Naive B cell (primary cell): ENCODE measurements at regions not wholly inside any gene's neighbourhood (a gene's known extent, or its start where the extent isn't known, plus 50 kb on each side); places are given as distances from the start of the nearest gene placed in this dataset.

Experiments
- ATAC-seq, 2 donors: fragments of 150-1000 bp; cut with Tn5 transposase; 2 replicates each; pipeline ENCODE4 v1.10.0; 2021; ENCODE audit warnings: low read depth in 2 of 2, mild to moderate bottlenecking in 2 of 2, moderate library complexity in 2 of 2
- DNase-seq: peaks from one replicate; pipeline ENCODE4 v3.0.0; 2022
- H3K27ac Mint-ChIP-seq, 6 donors: one replicate each; pipeline ENCODE4 v1.8.0; 2020 to 2022; ENCODE audit warnings: mild to moderate bottlenecking in 6 of 6, mixed read lengths in 6 of 6, moderate library complexity in 5 of 6, inconsistent platforms in 2 of 6
- H3K27me3 Mint-ChIP-seq, 3 donors: one replicate each; pipeline ENCODE4 v1.8.0; 2021 to 2022; ENCODE audit warnings: mixed read lengths in 3 of 3, mild to moderate bottlenecking in 1 of 3
- H3K36me3 Mint-ChIP-seq, 2 donors: one replicate each; pipeline ENCODE4 v1.8.0; 2020 to 2022; ENCODE audit warnings: mixed read lengths in 2 of 2, inconsistent platforms in 1 of 2, mild to moderate bottlenecking in 1 of 2
- H3K4me1 Mint-ChIP-seq, 3 donors: one replicate each; pipeline ENCODE4 v1.8.0; 2020 to 2022; ENCODE audit warnings: mixed read lengths in 3 of 3, inconsistent platforms in 1 of 3, mild to moderate bottlenecking in 1 of 3, moderate library complexity in 1 of 3
- H3K4me3 Mint-ChIP-seq, 8 donors: one replicate each; pipeline ENCODE4 v1.8.0; 2020 to 2022; ENCODE audit warnings: mild to moderate bottlenecking in 8 of 8, mixed read lengths in 8 of 8, moderate library complexity in 8 of 8, inconsistent platforms in 2 of 8
- H3K9me3 Mint-ChIP-seq, 7 donors: one replicate each; pipeline ENCODE4 v1.8.0; 2020 to 2022; ENCODE audit warnings: mixed read lengths in 7 of 7, mild to moderate bottlenecking in 5 of 7, inconsistent platforms in 2 of 7, moderate library complexity in 1 of 7

DNA sequence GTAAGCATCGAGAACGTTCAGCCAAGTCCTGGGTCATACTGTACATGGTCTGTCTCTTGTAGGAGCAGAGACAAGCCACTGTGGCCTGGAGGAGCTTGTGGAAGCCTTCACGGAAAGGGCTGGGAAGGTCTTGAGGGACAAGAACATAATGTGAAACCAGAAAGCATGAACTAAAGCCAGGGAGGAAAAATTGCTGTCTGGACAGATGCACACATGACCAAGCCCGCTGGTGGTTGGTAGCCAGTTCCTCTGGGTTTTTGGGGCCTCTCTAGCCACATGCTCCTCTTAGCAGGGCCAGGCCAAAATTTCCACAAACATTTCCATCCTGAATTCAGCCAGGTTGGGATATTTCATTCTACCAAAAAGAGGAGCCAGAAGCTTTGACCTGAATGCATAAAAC is 196.2 kb upstream of the SIX2 start:
- H3K27ac Mint-ChIP-seq, result no peak overlapping the region
- peaks cover 0 to 19% (median 14%) of the 10 kb centered on the region in 7 donors for H3K9me3 Mint-ChIP-seq
- DNase-seq, result no peak
- no peak overlapping the region for H3K4me3 Mint-ChIP-seq
- peaks cover 0 to 11% (median 6%) of the 10 kb centered on the region in 3 donors for H3K27me3 Mint-ChIP-seq
- H3K4me1 Mint-ChIP-seq, result no peaks in the 10 kb centered on the region
- peaks cover 0 to 14% of the 10 kb centered on the region in 2 donors for H3K36me3 Mint-ChIP-seq
- no peak for ATAC-seq

DNA sequence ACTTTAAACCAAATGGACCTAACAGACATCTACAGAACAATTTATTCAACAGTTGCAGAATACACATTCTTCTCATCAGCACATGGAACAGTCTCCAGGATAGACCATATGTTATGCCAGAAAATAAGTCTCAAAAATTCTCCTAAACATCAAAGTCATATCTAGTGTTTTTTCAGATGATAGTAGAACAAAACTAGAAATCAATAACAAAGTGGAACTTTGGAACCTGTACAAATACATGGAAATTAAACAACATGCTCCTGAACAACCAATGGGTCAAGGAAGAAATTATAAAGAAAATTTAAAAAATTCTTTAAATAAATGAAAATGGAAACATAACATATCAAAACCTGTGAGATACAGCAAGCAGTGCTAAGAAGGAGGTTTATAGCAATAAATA is 194.1 kb upstream of the SIX2 start:
- Mint-ChIP-seq H3K27ac (peak overlapping the region in 1 of 6 donors; percentile 17), H3K27me3 (peaks cover 0 to 13% (median 6%) of the 10 kb centered on the region in 3 donors), H3K4me1 (no peaks in the 10 kb centered on the region), H3K4me3 (no peak overlapping the region), H3K36me3 (peaks cover 0 to 14% of the 10 kb centered on the region in 2 donors), H3K9me3 (peaks cover 0 to 21% (median 14%) of the 10 kb centered on the region in 7 donors)
- ATAC-seq (no peak), DNase-seq (no peak)

- ATAC-seq, result no peak
- no peak overlapping the region for H3K27ac Mint-ChIP-seq
- peaks cover 0 to 21% (median 14%) of the 10 kb centered on the region in 7 donors for H3K9me3 Mint-ChIP-seq
- peaks cover 0 to 14% of the 10 kb centered on the region in 2 donors for H3K36me3 Mint-ChIP-seq
- no peaks in the 10 kb centered on the region for H3K4me1 Mint-ChIP-seq
- H3K4me3 Mint-ChIP-seq, result no peak overlapping the region
- DNase-seq, result no peak
- H3K27me3 Mint-ChIP-seq, result peaks cover 5 to 15% (median 6%) of the 10 kb centered on the region in 3 donors
These were observed 190.7 kb upstream of the SIX2 start for GRCh38 chr2:45199973-45200372.

DNA sequence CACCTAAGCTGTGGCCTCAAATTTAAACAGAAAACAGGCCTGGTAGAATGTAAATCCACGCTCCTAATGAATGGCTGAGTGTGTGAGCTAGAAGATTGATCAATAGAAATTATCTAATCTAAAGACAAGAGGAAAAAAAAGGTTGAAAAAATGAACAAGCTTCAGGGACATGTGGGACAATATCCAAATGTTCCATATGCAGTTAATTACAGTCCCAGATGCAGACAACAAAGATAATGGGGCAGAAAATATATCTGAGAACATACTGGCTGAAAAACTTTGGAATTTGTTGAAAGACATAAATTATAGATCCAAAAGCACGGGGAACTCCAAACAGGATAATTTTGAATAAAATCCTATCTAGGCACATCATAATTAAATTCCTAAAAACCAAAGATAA is 186.7 kb upstream of the SIX2 start:
- no peak overlapping the region for H3K4me3 Mint-ChIP-seq
- no peak overlapping the region for H3K27ac Mint-ChIP-seq
- H3K27me3 Mint-ChIP-seq, result peaks cover 13 to 21% (median 19%) of the 10 kb centered on the region in 3 donors
- DNase-seq, result no peak
- ATAC-seq, result no peak
- no peaks in the 10 kb centered on the region for H3K36me3 Mint-ChIP-seq
- no peaks in the 10 kb centered on the region for H3K4me1 Mint-ChIP-seq
- peaks cover 0 to 5% (median 0%) of the 10 kb centered on the region in 7 donors for H3K9me3 Mint-ChIP-seq

GRCh38 chr2:45194596-45194995 is 185.3 kb upstream of the SIX2 start:
- peaks cover 20 to 31% (median 21%) of the 10 kb centered on the region in 3 donors for H3K27me3 Mint-ChIP-seq
- H3K9me3 Mint-ChIP-seq, result peaks cover 0 to 5% (median 0%) of the 10 kb centered on the region in 7 donors
- H3K4me3 Mint-ChIP-seq, result no peak overlapping the region
- DNase-seq (no peak), ATAC-seq (no peak)
- no peaks in the 10 kb centered on the region for H3K36me3 Mint-ChIP-seq
- H3K4me1 Mint-ChIP-seq, result no peaks in the 10 kb centered on the region
- peak overlapping the region in 1 of 6 donors; percentile 10 for H3K27ac Mint-ChIP-seq

- H3K27me3 Mint-ChIP-seq, result peaks cover 28 to 41% (median 31%) of the 10 kb centered on the region in 3 donors
- no peak overlapping the region for H3K27ac Mint-ChIP-seq
- H3K36me3 Mint-ChIP-seq, result no peaks in the 10 kb centered on the region
- no peak for ATAC-seq
- no peak overlapping the region for H3K4me3 Mint-ChIP-seq
- H3K4me1 Mint-ChIP-seq, result no peaks in the 10 kb centered on the region
- peaks cover 0 to 5% (median 0%) of the 10 kb centered on the region in 7 donors for H3K9me3 Mint-ChIP-seq
- DNase-seq, result no peak
These were observed 184.3 kb upstream of the SIX2 start for GRCh38 chr2:45193581-45193980.

- Mint-ChIP-seq H3K36me3 (no peaks in the 10 kb centered on the region), H3K27ac (no peak overlapping the region), H3K9me3 (peaks cover 0 to 5% (median 0%) of the 10 kb centered on the region in 7 donors), H3K27me3 (peaks cover 34 to 47% (median 37%) of the 10 kb centered on the region in 3 donors), H3K4me3 (peak overlapping the region in 1 of 8 donors; percentile 69), H3K4me1 (no peaks in the 10 kb centered on the region)
- no peak for ATAC-seq
- no peak for DNase-seq
These were observed 183.7 kb upstream of the SIX2 start for GRCh38 chr2:45192991-45193390.

DNA sequence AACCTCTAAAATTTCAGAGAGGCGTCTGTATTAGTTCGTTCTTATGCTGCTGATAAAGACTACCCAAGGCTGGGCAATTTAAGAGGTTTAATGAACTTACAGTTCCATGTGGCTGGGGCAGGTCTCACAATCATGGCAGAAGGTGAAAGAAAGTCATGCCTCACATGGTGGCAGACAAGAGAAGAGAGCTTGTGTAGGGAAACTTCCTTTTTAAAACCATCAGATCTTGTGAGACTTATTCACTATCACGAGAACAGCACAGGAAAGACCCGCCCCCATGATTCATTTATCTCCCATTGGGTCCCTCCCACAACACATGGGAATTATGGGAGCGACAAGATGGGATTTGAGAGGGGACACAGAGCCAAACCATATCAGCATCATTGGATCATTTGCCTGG is 183.2 kb upstream of the SIX2 start:
- Mint-ChIP-seq H3K4me3 (no peak overlapping the region), H3K27ac (peak overlapping the region in 1 of 6 donors; percentile 5), H3K4me1 (no peaks in the 10 kb centered on the region), H3K27me3 (peaks cover 39 to 52% (median 42%) of the 10 kb centered on the region in 3 donors), H3K9me3 (peaks cover 0 to 5% (median 1%) of the 10 kb centered on the region in 7 donors), H3K36me3 (no peaks in the 10 kb centered on the region)
- ATAC-seq (no peak), DNase-seq (no peak)

- H3K4me1 Mint-ChIP-seq, result no peaks in the 10 kb centered on the region
- peaks cover 40 to 54% (median 44%) of the 10 kb centered on the region in 3 donors for H3K27me3 Mint-ChIP-seq
- peaks cover 0 to 5% (median 0%) of the 10 kb centered on the region in 7 donors for H3K9me3 Mint-ChIP-seq
- DNase-seq, result no peak
- no peak for ATAC-seq
- no peak overlapping the region for H3K4me3 Mint-ChIP-seq
- no peaks in the 10 kb centered on the region for H3K36me3 Mint-ChIP-seq
- H3K27ac Mint-ChIP-seq, result no peak overlapping the region
These were observed 182.7 kb upstream of the SIX2 start for GRCh38 chr2:45191976-45192375.

DNA sequence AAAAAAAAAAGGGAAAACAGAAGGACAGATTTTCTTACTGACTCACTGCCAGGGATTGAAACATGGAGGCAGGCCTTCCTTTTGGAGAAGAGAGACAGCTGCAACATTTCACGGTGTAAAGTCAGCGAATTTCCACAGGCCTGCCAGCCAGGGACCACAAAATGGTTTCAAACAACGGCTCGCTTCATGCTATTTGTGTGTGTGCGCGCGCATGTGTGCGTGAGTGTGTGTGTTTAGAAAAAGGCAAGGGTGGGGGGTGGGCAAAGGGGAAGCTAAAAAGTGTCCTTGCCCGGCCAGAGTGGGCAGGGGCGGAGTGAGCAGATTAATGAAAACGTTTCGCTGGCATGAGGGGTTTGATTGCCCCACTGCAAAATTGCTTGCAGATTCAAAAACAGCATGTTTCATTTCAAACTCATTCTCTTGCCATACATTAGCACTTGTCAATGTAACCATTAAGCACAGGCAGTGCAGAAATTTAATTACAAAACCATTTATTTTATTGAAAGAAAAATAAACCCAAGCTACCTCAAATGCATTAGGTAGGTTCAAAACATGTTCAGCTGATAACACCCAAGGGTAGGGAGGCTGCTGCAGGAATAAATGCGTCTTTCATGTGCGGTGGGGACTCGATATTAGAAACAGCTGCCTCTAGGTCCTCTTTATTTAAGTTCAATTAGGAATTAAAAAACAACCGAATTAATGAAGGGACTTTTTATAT is 182.1 kb upstream of the SIX2 start:
- Mint-ChIP-seq H3K27ac (no peak overlapping the region), H3K36me3 (no peaks in the 10 kb centered on the region), H3K4me1 (no peaks in the 10 kb centered on the region), H3K9me3 (peaks cover 0 to 5% (median 0%) of the 10 kb centered on the region in 7 donors), H3K27me3 (peaks cover 40 to 54% (median 44%) of the 10 kb centered on the region in 3 donors), H3K4me3 (no peak overlapping the region)
- DNase-seq, result no peak
- no peak for ATAC-seq

DNA sequence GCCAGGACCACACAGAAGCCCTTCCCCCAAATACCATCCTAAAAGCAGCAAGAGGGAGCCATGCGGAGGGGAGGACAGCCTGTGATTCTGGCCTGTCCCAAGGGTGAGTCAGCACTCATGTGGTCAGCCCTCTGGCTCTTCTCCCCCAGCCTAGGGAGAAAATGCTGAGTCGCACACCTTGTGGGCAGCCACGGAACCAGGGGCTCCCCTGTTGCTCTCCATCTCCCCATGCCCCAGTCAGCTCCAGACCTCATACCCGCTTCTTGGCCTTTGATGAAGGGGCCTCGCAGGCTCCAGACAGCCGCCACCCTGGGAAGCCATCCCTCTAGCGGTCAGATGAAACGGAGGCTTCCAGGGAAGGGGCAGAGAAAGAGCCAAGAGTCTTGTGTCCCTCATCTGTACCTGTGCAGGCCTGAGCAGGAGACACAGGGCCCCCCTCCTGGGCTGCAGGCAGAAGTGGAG is 181.3 kb upstream of the SIX2 start:
- H3K4me1 Mint-ChIP-seq, result no peaks in the 10 kb centered on the region
- H3K9me3 Mint-ChIP-seq, result peaks cover 0 to 5% (median 0%) of the 10 kb centered on the region in 7 donors
- DNase-seq (no peak), ATAC-seq (no peak)
- H3K36me3 Mint-ChIP-seq, result no peaks in the 10 kb centered on the region
- no peak overlapping the region for H3K4me3 Mint-ChIP-seq
- H3K27me3 Mint-ChIP-seq, result peaks cover 40 to 54% (median 44%) of the 10 kb centered on the region in 3 donors
- H3K27ac Mint-ChIP-seq, result no peak overlapping the region

- no peaks in the 10 kb centered on the region for H3K36me3 Mint-ChIP-seq
- peaks cover 37 to 47% (median 41%) of the 10 kb centered on the region in 3 donors for H3K27me3 Mint-ChIP-seq
- no peak overlapping the region for H3K4me3 Mint-ChIP-seq
- H3K9me3 Mint-ChIP-seq, result peaks cover 0 to 4% (median 0%) of the 10 kb centered on the region in 7 donors
- H3K4me1 Mint-ChIP-seq, result no peaks in the 10 kb centered on the region
- ATAC-seq (no peak), DNase-seq (no peak)
- no peak overlapping the region for H3K27ac Mint-ChIP-seq
These were observed 175.4 kb upstream of the SIX2 start for GRCh38 chr2:45184606-45185005.

DNA sequence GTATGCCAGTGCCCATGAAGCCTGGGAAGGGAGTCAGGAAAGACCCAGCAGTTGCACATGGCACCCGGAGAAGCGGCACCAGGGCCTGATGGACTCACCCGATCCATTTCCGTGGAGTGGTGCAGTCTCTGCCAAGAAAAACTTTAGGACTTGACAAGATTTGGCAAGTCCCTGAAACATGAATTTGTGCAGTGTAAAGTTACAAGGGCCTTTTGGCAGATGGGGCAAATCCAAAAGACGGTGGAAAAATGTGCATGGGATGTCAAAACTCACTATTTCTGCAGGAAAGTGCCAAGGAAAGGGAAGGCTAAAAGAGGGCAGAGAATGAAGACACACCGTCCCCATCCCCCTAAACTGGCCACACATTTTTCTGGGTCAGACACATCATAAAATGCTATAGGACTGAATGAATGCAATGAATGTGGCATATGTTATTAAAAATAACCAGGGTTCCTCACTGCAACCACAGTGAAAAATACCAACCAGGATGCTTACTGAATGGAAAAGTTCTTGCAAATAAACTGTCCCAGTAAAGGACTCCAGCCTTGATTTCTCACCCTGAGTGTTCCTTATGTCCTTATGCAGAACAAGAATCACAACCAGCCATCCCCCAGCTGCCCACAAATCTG is 173.5 kb upstream of the SIX2 start:
- no peak for DNase-seq

GRCh38 chr2:45180779-45181178 is 171.5 kb upstream of the SIX2 start:
- Mint-ChIP-seq H3K27me3 (peaks cover 35 to 53% (median 35%) of the 10 kb centered on the region in 3 donors), H3K36me3 (peaks cover 0 to 7% of the 10 kb centered on the region in 2 donors), H3K9me3 (peaks cover 0 to 11% (median 4%) of the 10 kb centered on the region in 7 donors), H3K4me3 (no peak overlapping the region), H3K4me1 (no peaks in the 10 kb centered on the region), H3K27ac (no peak overlapping the region)
- DNase-seq (no peak), ATAC-seq (no peak)

More for the DNA sequence above, 173.5 kb upstream of the SIX2 start:
- H3K27ac Mint-ChIP-seq, result no peak overlapping the region
- H3K36me3 Mint-ChIP-seq, result no peaks in the 10 kb centered on the region
- ATAC-seq, result no peak
- no peak overlapping the region for H3K4me3 Mint-ChIP-seq
- H3K9me3 Mint-ChIP-seq, result peaks cover 0 to 2% (median 0%) of the 10 kb centered on the region in 7 donors
- H3K4me1 Mint-ChIP-seq, result no peaks in the 10 kb centered on the region
- H3K27me3 Mint-ChIP-seq, result peaks cover 27 to 43% (median 33%) of the 10 kb centered on the region in 3 donors
